HUES6 (cell line): ENCODE measurements at regions not wholly inside any gene's neighbourhood (a gene's known extent, or its start where the extent isn't known, plus 50 kb on each side); places are given as distances from the start of the nearest gene placed in this dataset.

Experiments
- H3K27ac ChIP-seq: 2 replicates; pipeline ENCODE4 v1.7.0; 2013; ENCODE audit warnings: low read depth, mild to moderate bottlenecking, low read length, inconsistent platforms
- H3K27me3 ChIP-seq: 2 replicates; pipeline ENCODE4 v1.6.1; 2013; ENCODE audit warnings: low read length; ENCODE audit not compliant: control insufficient read depth, insufficient read depth
- H3K36me3 ChIP-seq: 2 replicates; pipeline ENCODE4 v1.6.1; 2013; ENCODE audit warnings: low read length; ENCODE audit not compliant: control insufficient read depth, insufficient read depth
- H3K4me1 ChIP-seq: 2 replicates; pipeline ENCODE4 v1.6.1; 2013; ENCODE audit warnings: low read length; ENCODE audit not compliant: control insufficient read depth, insufficient read depth
- H3K4me3 ChIP-seq: 2 replicates; pipeline ENCODE4 v1.5.1; 2013; ENCODE audit warnings: low read depth, low read length
- H3K9ac ChIP-seq: one replicate; pipeline ENCODE4 v1.6.1; 2013; ENCODE audit warnings: mild to moderate bottlenecking, low read length
- H3K9me3 ChIP-seq: 2 replicates; pipeline ENCODE4 v1.6.1; 2013; ENCODE audit warnings: low read depth, low read length; ENCODE audit not compliant: control insufficient read depth, insufficient read depth

DNA sequence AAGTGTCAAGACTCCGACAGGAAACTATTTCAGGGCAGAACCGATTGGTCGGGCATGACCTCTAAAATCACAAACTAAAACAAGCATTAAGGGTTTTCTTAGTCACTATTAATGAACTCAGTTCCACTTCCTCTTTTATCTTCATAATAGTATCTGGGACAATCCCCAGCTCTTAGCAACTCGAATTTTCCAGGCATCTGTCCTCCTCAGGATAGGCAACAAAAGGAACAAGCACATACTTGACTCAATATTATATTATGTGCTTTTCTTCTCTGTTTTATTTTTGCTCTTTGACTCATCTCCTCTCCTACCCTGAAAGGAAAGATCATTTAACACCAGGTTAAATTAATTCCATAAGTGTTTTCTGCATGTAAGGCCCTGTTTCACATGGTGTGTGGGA, 638.3 kb upstream of the TBX3 start:
- H3K9ac ChIP-seq: no peak overlapping the region
- no peaks in the 10 kb centered on the region for H3K36me3 ChIP-seq
- no peaks in the 10 kb centered on the region for H3K9me3 ChIP-seq
- no peaks in the 10 kb centered on the region for H3K4me1 ChIP-seq
- no peaks in the 10 kb centered on the region for H3K27me3 ChIP-seq
- H3K4me3 ChIP-seq: no peak overlapping the region
- no peak overlapping the region for H3K27ac ChIP-seq

DNA sequence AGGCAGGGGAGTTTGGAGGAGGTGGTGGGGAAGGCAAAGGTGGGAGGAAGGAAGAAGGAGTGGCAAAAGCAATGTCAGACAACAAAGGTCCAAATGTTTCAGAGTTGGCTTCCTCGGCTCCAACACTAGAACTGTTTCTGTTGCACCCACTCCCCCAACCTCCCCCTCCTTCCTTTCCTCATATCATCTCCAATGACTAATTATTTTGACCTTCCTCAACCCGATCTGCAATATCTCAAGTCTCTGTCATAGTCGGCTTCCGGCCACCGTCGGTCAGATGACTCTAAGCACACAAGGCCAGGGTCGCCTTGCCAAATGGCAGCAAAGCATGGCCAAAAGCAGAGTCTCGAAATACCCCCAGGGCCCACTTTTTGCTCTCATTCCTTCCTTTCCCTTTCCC, 637.0 kb upstream of the TBX3 start:
- Histone ChIP-seq H3K27ac (no peak overlapping the region), H3K4me3 (no peak overlapping the region), H3K36me3 (no peaks in the 10 kb centered on the region), H3K27me3 (no peaks in the 10 kb centered on the region), H3K9ac (no peak overlapping the region), H3K9me3 (no peaks in the 10 kb centered on the region), H3K4me1 (no peaks in the 10 kb centered on the region)

DNA sequence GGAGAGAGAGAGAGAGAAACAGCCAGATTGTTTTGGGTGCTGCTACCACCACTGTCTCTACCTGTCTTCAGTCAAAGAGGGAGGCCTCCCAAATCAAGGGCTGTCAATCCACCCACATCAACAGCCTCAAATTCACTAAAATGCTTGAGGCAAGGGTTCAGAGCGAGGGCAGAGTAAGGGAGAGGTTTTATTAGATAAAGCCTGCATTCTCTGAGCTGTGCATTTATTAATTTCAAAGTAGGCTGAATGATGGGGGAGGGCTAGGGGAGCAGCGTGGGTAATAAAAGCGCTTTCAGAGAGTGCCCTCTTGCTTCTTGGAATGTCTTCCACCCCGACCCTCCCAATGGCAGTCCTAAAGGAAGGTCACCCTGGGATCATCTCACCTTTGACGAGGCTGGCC, 636.5 kb upstream of the TBX3 start:
- no peak overlapping the region for H3K9ac ChIP-seq
- H3K27me3 ChIP-seq: no peaks in the 10 kb centered on the region
- H3K4me1 ChIP-seq: no peaks in the 10 kb centered on the region
- no peaks in the 10 kb centered on the region for H3K36me3 ChIP-seq
- H3K4me3 ChIP-seq: no peak overlapping the region
- no peaks in the 10 kb centered on the region for H3K9me3 ChIP-seq
- H3K27ac ChIP-seq: no peak overlapping the region

DNA sequence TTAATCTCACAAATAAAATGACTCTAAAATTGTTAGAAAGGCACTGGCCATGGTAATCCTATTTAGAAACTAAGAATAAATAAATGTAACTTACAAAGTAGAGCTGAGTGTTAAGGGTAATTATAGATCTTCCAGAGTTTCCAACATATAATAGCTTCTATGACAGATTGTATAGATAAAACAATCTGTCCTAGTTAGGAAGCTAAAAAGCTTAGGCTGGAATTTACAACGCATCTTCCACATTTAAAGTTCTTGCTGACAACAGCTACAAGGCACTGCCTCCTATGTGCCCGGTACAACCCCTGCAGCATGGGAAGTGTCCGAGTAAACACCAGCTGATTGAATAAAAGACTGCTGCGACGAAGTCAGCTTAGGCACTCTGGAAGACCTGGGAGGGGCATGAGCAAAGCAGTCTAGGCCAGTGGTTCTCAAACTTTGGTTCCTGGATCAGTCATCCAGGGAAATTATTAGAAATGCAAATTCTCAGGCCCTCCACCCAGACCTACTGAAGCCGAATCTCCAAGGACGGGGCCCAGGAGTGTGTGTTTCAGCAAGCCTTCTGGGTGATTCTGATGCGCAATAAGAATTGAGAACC, 635.6 kb upstream of the TBX3 start:
- H3K9ac ChIP-seq: no peak overlapping the region
- H3K27me3 ChIP-seq: no peaks in the 10 kb centered on the region
- no peaks in the 10 kb centered on the region for H3K36me3 ChIP-seq
- H3K9me3 ChIP-seq: no peaks in the 10 kb centered on the region
- H3K4me3 ChIP-seq: no peak overlapping the region
- H3K27ac ChIP-seq: no peak overlapping the region
- H3K4me1 ChIP-seq: no peaks in the 10 kb centered on the region

DNA sequence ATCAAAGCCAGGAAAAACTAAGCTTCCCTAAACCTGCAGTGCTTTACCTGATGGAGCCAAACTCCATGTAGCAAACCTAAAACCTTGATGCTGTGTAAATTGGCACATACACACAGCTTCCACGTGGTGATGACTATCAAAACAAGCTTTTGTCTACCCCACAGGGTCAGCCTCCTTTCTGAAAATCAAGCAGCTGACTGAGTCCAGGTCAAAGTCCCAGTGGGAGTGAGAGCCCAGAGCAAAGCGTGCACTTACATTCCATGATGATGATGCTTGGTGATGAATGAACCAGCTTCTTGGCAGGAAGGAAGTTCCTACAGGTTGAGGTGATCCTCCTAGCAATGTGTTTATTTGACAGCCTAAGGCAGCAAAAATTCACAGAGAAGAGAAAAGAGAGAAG, 630.0 kb upstream of the TBX3 start:
- Histone ChIP-seq H3K9ac (no peak overlapping the region), H3K9me3 (no peaks in the 10 kb centered on the region), H3K27me3 (no peaks in the 10 kb centered on the region), H3K4me1 (no peaks in the 10 kb centered on the region), H3K4me3 (no peak overlapping the region), H3K27ac (no peak overlapping the region), H3K36me3 (no peaks in the 10 kb centered on the region)

DNA sequence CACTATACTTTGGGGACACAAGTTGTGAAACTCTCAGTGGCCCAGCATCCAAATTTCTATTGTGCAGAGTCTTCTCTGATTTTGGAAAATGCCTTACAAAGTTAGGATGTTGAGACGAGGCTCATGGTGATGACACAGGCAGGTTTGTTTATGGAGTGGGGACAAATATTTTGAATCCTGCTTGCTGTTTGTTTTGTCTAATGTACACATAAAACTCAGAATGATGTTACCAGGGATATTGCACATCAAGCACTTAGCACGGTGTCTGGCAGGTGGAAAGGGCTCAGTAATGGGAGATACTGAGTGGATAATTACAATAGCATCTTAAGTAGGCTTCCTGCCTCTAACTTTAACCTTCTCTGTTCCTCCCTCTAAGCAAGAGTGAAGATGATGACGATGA, 628.9 kb upstream of the TBX3 start:
- no peak overlapping the region for H3K27ac ChIP-seq
- no peaks in the 10 kb centered on the region for H3K4me1 ChIP-seq
- no peak overlapping the region for H3K4me3 ChIP-seq
- H3K9me3 ChIP-seq: no peaks in the 10 kb centered on the region
- H3K36me3 ChIP-seq: no peaks in the 10 kb centered on the region
- H3K27me3 ChIP-seq: no peaks in the 10 kb centered on the region
- H3K9ac ChIP-seq: no peak overlapping the region

DNA sequence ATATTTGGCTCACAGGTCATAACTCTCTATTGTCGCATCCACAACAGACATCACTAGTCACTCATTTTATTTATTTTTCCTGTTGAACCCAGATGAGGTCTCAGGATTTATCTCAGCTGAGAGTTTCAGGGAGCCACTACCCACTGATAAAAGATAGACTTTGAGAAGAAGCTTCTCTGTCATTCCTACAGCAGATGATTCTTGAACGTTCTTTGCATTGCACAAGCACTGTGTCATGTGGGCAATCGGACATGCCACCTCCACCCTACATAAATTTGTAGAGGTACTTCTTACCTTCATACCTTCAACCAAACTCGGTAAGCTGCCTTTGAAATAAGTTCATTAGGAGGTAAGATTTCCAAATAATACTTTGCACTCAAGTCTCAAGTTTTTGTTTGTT, 627.9 kb upstream of the TBX3 start:
- Histone ChIP-seq H3K27me3 (no peaks in the 10 kb centered on the region), H3K36me3 (no peaks in the 10 kb centered on the region), H3K4me3 (no peak overlapping the region)

DNA sequence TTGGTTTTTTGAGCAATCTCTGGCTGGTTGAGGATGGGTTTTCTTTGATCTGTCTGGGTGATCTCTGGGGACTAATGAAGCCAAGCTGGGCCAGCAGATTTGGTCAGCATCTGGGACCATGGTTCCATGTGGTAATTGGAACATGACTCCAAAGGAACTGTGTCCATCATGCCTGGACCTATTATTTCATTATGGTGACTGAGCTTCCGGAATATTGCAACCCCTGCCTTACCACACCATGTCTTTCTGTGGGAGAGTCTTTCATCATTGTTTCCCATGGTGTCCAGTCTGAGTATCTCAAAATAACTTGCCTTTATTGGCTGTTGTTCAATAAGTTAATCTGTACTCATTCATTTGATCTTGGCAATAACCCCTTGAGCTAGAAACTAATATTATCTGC, 624.9 kb upstream of the TBX3 start:
- H3K4me1 ChIP-seq: no peaks in the 10 kb centered on the region

More for the DNA sequence above, 627.9 kb upstream of the TBX3 start:
- no peaks in the 10 kb centered on the region for H3K9me3 ChIP-seq
- H3K27ac ChIP-seq: no peak overlapping the region
- no peaks in the 10 kb centered on the region for H3K4me1 ChIP-seq
- no peak overlapping the region for H3K9ac ChIP-seq

DNA sequence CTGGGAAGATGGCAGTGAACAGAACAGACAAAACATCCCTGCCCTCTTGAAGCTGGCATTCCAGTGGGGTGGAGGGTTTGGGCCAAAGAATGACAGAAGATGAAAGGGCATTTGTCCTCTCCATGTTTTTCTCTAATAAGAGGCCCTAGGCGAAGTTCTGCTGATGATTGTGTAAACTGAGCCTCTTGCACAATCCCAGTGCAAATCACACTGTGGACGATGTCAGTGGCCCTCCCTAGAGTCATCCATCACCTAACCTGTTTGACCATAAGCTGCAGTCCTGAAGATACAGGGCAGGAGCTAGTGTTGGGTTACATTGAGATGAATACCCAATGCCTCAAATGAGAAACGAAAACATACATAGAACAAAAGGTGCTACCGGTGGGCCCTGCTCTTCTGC, 622.4 kb upstream of the TBX3 start:
- Histone ChIP-seq H3K36me3 (no peaks in the 10 kb centered on the region), H3K9me3 (no peaks in the 10 kb centered on the region), H3K9ac (no peak overlapping the region), H3K4me1 (no peaks in the 10 kb centered on the region), H3K27ac (no peak overlapping the region), H3K27me3 (no peaks in the 10 kb centered on the region), H3K4me3 (no peak overlapping the region)

More for the DNA sequence above, 624.9 kb upstream of the TBX3 start:
- H3K36me3 ChIP-seq: no peaks in the 10 kb centered on the region
- no peak overlapping the region for H3K9ac ChIP-seq
- no peaks in the 10 kb centered on the region for H3K27me3 ChIP-seq
- H3K4me3 ChIP-seq: no peak overlapping the region
- no peaks in the 10 kb centered on the region for H3K9me3 ChIP-seq
- H3K27ac ChIP-seq: no peak overlapping the region

DNA sequence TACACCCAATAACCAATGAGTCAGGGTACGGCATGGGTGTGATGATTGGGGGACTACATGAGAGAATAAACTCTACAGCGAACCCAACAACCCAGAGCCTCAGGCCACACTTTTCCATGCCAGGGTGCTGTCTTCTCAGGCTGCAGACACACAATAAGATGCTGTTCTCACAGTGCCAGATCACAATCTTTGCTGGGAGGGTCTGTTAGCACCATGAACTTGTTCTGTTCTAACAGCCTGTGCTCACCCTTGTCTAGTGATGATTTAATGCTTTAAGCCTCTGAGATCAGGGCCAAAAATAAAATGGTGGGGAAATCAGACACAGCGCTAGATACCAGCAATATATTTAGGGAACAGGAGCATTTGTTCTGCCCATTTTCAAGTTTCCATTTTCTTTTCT, 621.9 kb upstream of the TBX3 start:
- H3K9ac ChIP-seq: no peak overlapping the region

DNA sequence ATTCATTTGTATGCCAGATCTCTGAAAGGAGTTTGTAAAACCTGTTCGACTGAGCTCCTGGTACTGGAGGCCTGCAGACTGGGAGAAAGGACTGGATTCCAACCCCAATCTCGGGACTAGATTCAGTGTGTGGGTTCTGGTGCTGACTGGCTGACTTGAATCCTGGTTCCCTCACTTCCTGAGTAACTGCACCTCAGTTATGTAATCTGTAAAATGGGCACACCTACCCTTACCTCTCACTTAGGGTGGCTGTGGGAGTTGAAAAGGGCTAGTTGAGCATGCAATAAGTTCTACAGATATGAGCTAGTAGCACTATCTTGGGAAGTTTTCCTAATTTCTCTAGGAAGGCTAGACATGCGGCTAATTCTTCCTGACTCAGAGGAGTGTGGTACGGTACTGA, 621.3 kb upstream of the TBX3 start:
- H3K4me1 ChIP-seq: no peaks in the 10 kb centered on the region
- H3K36me3 ChIP-seq: no peaks in the 10 kb centered on the region
- H3K27ac ChIP-seq: no peak overlapping the region
- no peaks in the 10 kb centered on the region for H3K9me3 ChIP-seq
- H3K4me3 ChIP-seq: no peak overlapping the region
- no peaks in the 10 kb centered on the region for H3K27me3 ChIP-seq
- no peak overlapping the region for H3K9ac ChIP-seq

More for the DNA sequence above, 621.9 kb upstream of the TBX3 start:
- Histone ChIP-seq H3K27me3 (no peaks in the 10 kb centered on the region), H3K27ac (no peak overlapping the region), H3K4me3 (no peak overlapping the region), H3K36me3 (no peaks in the 10 kb centered on the region), H3K4me1 (no peaks in the 10 kb centered on the region), H3K9me3 (no peaks in the 10 kb centered on the region)
